ENCODE measurements at regions not wholly inside any gene's neighbourhood (a gene's known extent, or its start where the extent isn't known, plus 50 kb on each side); places are given as distances from the start of the nearest gene placed in this dataset.
A peak's percentile ranks its signal among the peaks of the same experiment; 100 is the strongest.

- Histone ChIP-seq H3K4me3 (ENCODE audit: low read depth, low read length) (no peak overlapping the region), H3K36me3 (ENCODE audit: control insufficient read depth, insufficient read depth, low read length) (no peaks in the 10 kb centered on the region), H3K27me3 (ENCODE audit: control insufficient read depth, insufficient read depth, low read length) (no peaks in the 10 kb centered on the region)
- no peak for FAIRE-seq
- TF ChIP-seq, protein P1, sequence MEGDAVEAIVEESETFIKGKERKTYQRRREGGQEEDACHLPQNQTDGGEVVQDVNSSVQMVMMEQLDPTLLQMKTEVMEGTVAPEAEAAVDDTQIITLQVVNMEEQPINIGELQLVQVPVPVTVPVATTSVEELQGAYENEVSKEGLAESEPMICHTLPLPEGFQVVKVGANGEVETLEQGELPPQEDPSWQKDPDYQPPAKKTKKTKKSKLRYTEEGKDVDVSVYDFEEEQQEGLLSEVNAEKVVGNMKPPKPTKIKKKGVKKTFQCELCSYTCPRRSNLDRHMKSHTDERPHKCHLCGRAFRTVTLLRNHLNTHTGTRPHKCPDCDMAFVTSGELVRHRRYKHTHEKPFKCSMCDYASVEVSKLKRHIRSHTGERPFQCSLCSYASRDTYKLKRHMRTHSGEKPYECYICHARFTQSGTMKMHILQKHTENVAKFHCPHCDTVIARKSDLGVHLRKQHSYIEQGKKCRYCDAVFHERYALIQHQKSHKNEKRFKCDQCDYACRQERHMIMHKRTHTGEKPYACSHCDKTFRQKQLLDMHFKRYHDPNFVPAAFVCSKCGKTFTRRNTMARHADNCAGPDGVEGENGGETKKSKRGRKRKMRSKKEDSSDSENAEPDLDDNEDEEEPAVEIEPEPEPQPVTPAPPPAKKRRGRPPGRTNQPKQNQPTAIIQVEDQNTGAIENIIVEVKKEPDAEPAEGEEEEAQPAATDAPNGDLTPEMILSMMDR (IDR thresholded peaks at IDR 0.05; ENCODE audit: insufficient read depth, low read length, severe bottlenecking), result no peak
- DNase-seq (ENCODE audit: low read depth), result peak; percentile 70
These were observed 81.7 kb downstream of the KLF12 start for GRCh38 chr13:74052402-74052928.

GRCh38 chr13:74048756-74049155 is 85.4 kb downstream of the KLF12 start:
- TF ChIP-seq, protein P1 (IDR thresholded peaks at IDR 0.05; ENCODE audit: insufficient read depth, low read length, severe bottlenecking), result no peak
- DNase-seq (ENCODE audit: low read depth) (no peak), FAIRE-seq (no peak)
- Histone ChIP-seq H3K27me3 (ENCODE audit: control insufficient read depth, insufficient read depth, low read length) (no peaks in the 10 kb centered on the region), H3K4me3 (ENCODE audit: low read depth, low read length) (no peak overlapping the region), H3K36me3 (ENCODE audit: control insufficient read depth, insufficient read depth, low read length) (no peaks in the 10 kb centered on the region)

GRCh38 chr13:74047931-74048600 is 86.1 kb downstream of the KLF12 start:
- TF ChIP-seq, protein P1 (IDR thresholded peaks at IDR 0.05; ENCODE audit: insufficient read depth, low read length, severe bottlenecking), result no peak
- no peak overlapping the region for H3K4me3 ChIP-seq (ENCODE audit: low read depth, low read length)
- H3K27me3 ChIP-seq (ENCODE audit: control insufficient read depth, insufficient read depth, low read length), result no peaks in the 10 kb centered on the region
- no peaks in the 10 kb centered on the region for H3K36me3 ChIP-seq (ENCODE audit: control insufficient read depth, insufficient read depth, low read length)
- FAIRE-seq (peak; percentile 90), DNase-seq (ENCODE audit: low read depth) (peak; percentile 73)

- no peak for FAIRE-seq
- Histone ChIP-seq H3K4me3 (ENCODE audit: low read depth, low read length) (no peak overlapping the region), H3K36me3 (ENCODE audit: control insufficient read depth, insufficient read depth, low read length) (no peaks in the 10 kb centered on the region), H3K27me3 (ENCODE audit: control insufficient read depth, insufficient read depth, low read length) (no peaks in the 10 kb centered on the region)
- no peak for DNase-seq (ENCODE audit: low read depth)
- TF ChIP-seq, protein P1 (IDR thresholded peaks at IDR 0.05; ENCODE audit: insufficient read depth, low read length, severe bottlenecking), result no peak
These were observed 87.8 kb downstream of the KLF12 start for GRCh38 chr13:74046431-74046830.

DNA sequence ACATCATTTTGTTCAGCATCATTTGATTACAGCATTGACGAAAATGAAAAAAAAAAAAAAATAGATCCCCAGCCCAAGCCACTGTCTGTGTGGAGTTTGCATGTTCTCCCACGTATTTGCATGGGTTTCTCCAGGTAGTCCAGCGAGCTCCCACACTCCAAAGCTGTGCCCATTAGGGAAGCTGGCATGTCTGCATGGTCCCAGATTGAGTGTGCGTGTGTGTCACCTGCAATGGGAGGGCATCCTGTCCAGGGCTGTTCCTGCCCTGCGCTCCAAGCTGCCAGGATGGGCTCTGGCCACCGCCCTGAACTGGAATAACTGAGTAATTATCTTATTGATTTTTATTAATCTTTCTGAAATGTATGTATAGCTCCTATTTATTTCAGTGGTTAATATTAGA is 88.6 kb downstream of the KLF12 start:
- FAIRE-seq, result no peak
- H3K4me3 ChIP-seq (ENCODE audit: low read depth, low read length), result no peak overlapping the region
- no peaks in the 10 kb centered on the region for H3K27me3 ChIP-seq (ENCODE audit: control insufficient read depth, insufficient read depth, low read length)
- no peaks in the 10 kb centered on the region for H3K36me3 ChIP-seq (ENCODE audit: control insufficient read depth, insufficient read depth, low read length)
- DNase-seq (ENCODE audit: low read depth), result no peak
- TF ChIP-seq, protein P1 (IDR thresholded peaks at IDR 0.05; ENCODE audit: insufficient read depth, low read length, severe bottlenecking), result no peak

GRCh38 chr13:74043237-74043636 is 91.0 kb downstream of the KLF12 start:
- DNase-seq (ENCODE audit: low read depth), result no peak
- FAIRE-seq, result no peak
- H3K36me3 ChIP-seq (ENCODE audit: control insufficient read depth, insufficient read depth, low read length), result no peaks in the 10 kb centered on the region
- H3K4me3 ChIP-seq (ENCODE audit: low read depth, low read length), result no peak overlapping the region
- no peaks in the 10 kb centered on the region for H3K27me3 ChIP-seq (ENCODE audit: control insufficient read depth, insufficient read depth, low read length)
- TF ChIP-seq, protein P1 (IDR thresholded peaks at IDR 0.05; ENCODE audit: insufficient read depth, low read length, severe bottlenecking), result no peak
